ENCODE measurements at regions not wholly inside any gene's neighbourhood (a gene's known extent, or its start where the extent isn't known, plus 50 kb on each side); places are given as distances from the start of the nearest gene placed in this dataset.

GRCh38 chr1:199751506-199751905 lies 276.0 kb upstream of the NR5A2 start:
- no peak for DNase-seq (ENCODE audit: low read depth in 4 of 4, low spot score in 2 of 4)

GRCh38 chr1:199751962-199752687 lies 275.4 kb upstream of the NR5A2 start:
- DNase-seq (ENCODE audit: low read depth in 4 of 4, low spot score in 2 of 4) = no peak

- no peak for DNase-seq (ENCODE audit: low read depth in 4 of 4, low spot score in 2 of 4)
Observed at GRCh38 chr1:199752688-199753027, 274.9 kb upstream of the NR5A2 start.

- no peak for DNase-seq (ENCODE audit: low read depth in 4 of 4, low spot score in 2 of 4)
Observed at GRCh38 chr1:199753513-199753912, 274.0 kb upstream of the NR5A2 start.

GRCh38 chr1:199756066-199756465 lies 271.4 kb upstream of the NR5A2 start:
- no peak for DNase-seq (ENCODE audit: low read depth in 4 of 4, low spot score in 2 of 4)

GRCh38 chr1:199758626-199759255 lies 268.8 kb upstream of the NR5A2 start:
- DNase-seq (ENCODE audit: low read depth in 4 of 4, low spot score in 2 of 4) = no peak

GRCh38 chr1:199759268-199759730 lies 268.2 kb upstream of the NR5A2 start:
- DNase-seq (ENCODE audit: low read depth in 4 of 4, low spot score in 2 of 4) = no peak

- DNase-seq (ENCODE audit: low read depth in 4 of 4, low spot score in 2 of 4) = no peak
Observed at GRCh38 chr1:199762572-199762971, 264.9 kb upstream of the NR5A2 start.

- DNase-seq (ENCODE audit: low read depth in 4 of 4, low spot score in 2 of 4) = no peak
Observed at GRCh38 chr1:199766218-199766792, 261.2 kb upstream of the NR5A2 start.

GRCh38 chr1:199767700-199768099 lies 259.8 kb upstream of the NR5A2 start:
- DNase-seq (ENCODE audit: low read depth in 4 of 4, low spot score in 2 of 4) = no peak

GRCh38 chr1:199774433-199775089 lies 252.9 kb upstream of the NR5A2 start:
- no peak for DNase-seq (ENCODE audit: low read depth in 4 of 4, low spot score in 2 of 4)

GRCh38 chr1:199776768-199777497 lies 250.6 kb upstream of the NR5A2 start:
- DNase-seq (ENCODE audit: low read depth in 4 of 4, low spot score in 2 of 4) = no peak

GRCh38 chr1:199778324-199778955 lies 249.1 kb upstream of the NR5A2 start:
- DNase-seq (ENCODE audit: low read depth in 4 of 4, low spot score in 2 of 4) = peak in 2 of 4 donors; percentile 13 to 27

GRCh38 chr1:199780091-199780490 lies 247.4 kb upstream of the NR5A2 start:
- DNase-seq (ENCODE audit: low read depth in 4 of 4, low spot score in 2 of 4) = no peak

GRCh38 chr1:199780948-199781670 lies 246.4 kb upstream of the NR5A2 start:
- DNase-seq (ENCODE audit: low read depth in 4 of 4, low spot score in 2 of 4) = no peak

GRCh38 chr1:199784138-199784895 lies 243.2 kb upstream of the NR5A2 start:
- no peak for DNase-seq (ENCODE audit: low read depth in 4 of 4, low spot score in 2 of 4)

- DNase-seq (ENCODE audit: low read depth in 4 of 4, low spot score in 2 of 4) = no peak
Observed at GRCh38 chr1:199786695-199787094, 240.8 kb upstream of the NR5A2 start.

- no peak for DNase-seq (ENCODE audit: low read depth in 4 of 4, low spot score in 2 of 4)
Observed at GRCh38 chr1:199789141-199789540, 238.4 kb upstream of the NR5A2 start.

GRCh38 chr1:199791495-199791894 lies 236.0 kb upstream of the NR5A2 start:
- DNase-seq (ENCODE audit: low read depth in 4 of 4, low spot score in 2 of 4) = no peak
